BLaER1 (cell line): ENCODE measurements at regions not wholly inside any gene's neighbourhood (a gene's known extent, or its start where the extent isn't known, plus 50 kb on each side); places are given as distances from the start of the nearest gene placed in this dataset.

Experiments
- H3K27ac ChIP-seq: shearing (Covaris generic); formaldehyde crosslinking; 2 replicates; pipeline ENCODE4 v1.8.1; 2022
- H3K27me3 ChIP-seq: shearing (Covaris generic); formaldehyde crosslinking; 2 replicates; pipeline ENCODE4 v1.8.1; 2022
- H3K36me3 ChIP-seq: shearing (Covaris generic); formaldehyde crosslinking; 2 replicates; pipeline ENCODE4 v1.8.1; 2022
- H3K4me1 ChIP-seq: shearing (Covaris generic); formaldehyde crosslinking; 2 replicates; pipeline ENCODE4 v1.8.1; 2022
- H3K4me2 ChIP-seq: shearing (Covaris generic); formaldehyde crosslinking; 2 replicates; pipeline ENCODE4 v1.8.1; 2022
- H3K4me3 ChIP-seq: shearing (Covaris generic); formaldehyde crosslinking; 2 replicates; pipeline ENCODE4 v1.8.1; 2022
- H3K9ac ChIP-seq: shearing (Covaris generic); formaldehyde crosslinking; 2 replicates; pipeline ENCODE4 v1.8.1; 2022
- H3K9me3 ChIP-seq: shearing (Covaris generic); formaldehyde crosslinking; 2 replicates; pipeline ENCODE4 v1.8.1; 2022
- H4K20me1 ChIP-seq: shearing (Covaris generic); formaldehyde crosslinking; 2 replicates; pipeline ENCODE4 v1.8.1; 2022
- Cebpa-rat ChIP-seq: shearing (Covaris generic); IDR thresholded peaks from 2 replicates; pipeline ENCODE4 v1.8.1; 2022

- H3K4me2 ChIP-seq = no peak overlapping the region
- H3K27me3 ChIP-seq = no peaks in the 10 kb centered on the region
- no peak overlapping the region for H3K4me3 ChIP-seq
Measured at GRCh38 chr9:108162664-108163063, 673.1 kb upstream of the KLF4 start.

GRCh38 chr9:108161503-108161902, 671.9 kb upstream of the KLF4 start:
- H3K27me3 ChIP-seq = no peaks in the 10 kb centered on the region
- no peak overlapping the region for H3K4me3 ChIP-seq
- H3K4me1 ChIP-seq = peaks cover 9% of the 10 kb centered on the region; the same call in 1 of the 2 replicates
- no peak overlapping the region for H3K9ac ChIP-seq
- H3K4me2 ChIP-seq = no peak overlapping the region
- H3K9me3 ChIP-seq = no peaks in the 10 kb centered on the region
- TF ChIP-seq Cebpa-rat = no peak
- no peak overlapping the region for H3K27ac ChIP-seq
- no peaks in the 10 kb centered on the region for H3K36me3 ChIP-seq
- H4K20me1 ChIP-seq = no peaks in the 10 kb centered on the region

More at GRCh38 chr9:108162664-108163063, 673.1 kb upstream of the KLF4 start:
- Histone ChIP-seq H3K9ac (no peak overlapping the region), H3K4me1 (peaks cover 7% of the 10 kb centered on the region; the same call in 1 of the 2 replicates), H4K20me1 (no peaks in the 10 kb centered on the region), H3K27ac (no peak overlapping the region), H3K36me3 (no peaks in the 10 kb centered on the region), H3K9me3 (no peaks in the 10 kb centered on the region)
- no peak for TF ChIP-seq Cebpa-rat

- no peaks in the 10 kb centered on the region for H4K20me1 ChIP-seq
- no peak overlapping the region for H3K27ac ChIP-seq
- no peaks in the 10 kb centered on the region for H3K9me3 ChIP-seq
- no peaks in the 10 kb centered on the region for H3K36me3 ChIP-seq
- no peak overlapping the region for H3K9ac ChIP-seq
- H3K4me3 ChIP-seq = no peak overlapping the region
- no peak overlapping the region for H3K4me2 ChIP-seq
- TF ChIP-seq Cebpa-rat = no peak
- H3K4me1 ChIP-seq = peaks cover 11% of the 10 kb centered on the region; the same call in 1 of the 2 replicates
- no peaks in the 10 kb centered on the region for H3K27me3 ChIP-seq
Measured at GRCh38 chr9:108160706-108161355, 671.3 kb upstream of the KLF4 start.

- H3K4me1 ChIP-seq = peaks cover 11% of the 10 kb centered on the region; the same call in 1 of the 2 replicates
- H3K36me3 ChIP-seq = no peaks in the 10 kb centered on the region
- H3K4me3 ChIP-seq = no peak overlapping the region
- no peak overlapping the region for H3K27ac ChIP-seq
- H3K4me2 ChIP-seq = no peak overlapping the region
- no peaks in the 10 kb centered on the region for H3K9me3 ChIP-seq
- H3K27me3 ChIP-seq = no peaks in the 10 kb centered on the region
- H4K20me1 ChIP-seq = no peaks in the 10 kb centered on the region
- no peak overlapping the region for H3K9ac ChIP-seq
- no peak for TF ChIP-seq Cebpa-rat
Measured at GRCh38 chr9:108160039-108160438, 670.5 kb upstream of the KLF4 start.

- H3K27me3 ChIP-seq = no peaks in the 10 kb centered on the region
- no peaks in the 10 kb centered on the region for H3K9me3 ChIP-seq
- H3K4me3 ChIP-seq = no peak overlapping the region
- H3K36me3 ChIP-seq = no peaks in the 10 kb centered on the region
- H3K4me2 ChIP-seq = 0 out of 2 replicates have a peak overlapping the region, but pooled peaks have one; percentile 1
- H4K20me1 ChIP-seq = no peaks in the 10 kb centered on the region
- H3K9ac ChIP-seq = no peak overlapping the region
- TF ChIP-seq Cebpa-rat = no peak
- H3K4me1 ChIP-seq = peaks cover 11% of the 10 kb centered on the region; the same call in 1 of the 2 replicates
- H3K27ac ChIP-seq = no peak overlapping the region
Measured at GRCh38 chr9:108158236-108158995, 668.8 kb upstream of the KLF4 start.

GRCh38 chr9:108156270-108156998, 666.9 kb upstream of the KLF4 start:
- TF ChIP-seq Cebpa-rat = no peak
- Histone ChIP-seq H3K27ac (no peak overlapping the region), H3K27me3 (no peaks in the 10 kb centered on the region), H3K4me3 (no peak overlapping the region), H3K9ac (no peak overlapping the region), H3K9me3 (no peaks in the 10 kb centered on the region), H3K4me2 (no peak overlapping the region), H3K4me1 (peaks cover 11% of the 10 kb centered on the region; the same call in 1 of the 2 replicates), H4K20me1 (no peaks in the 10 kb centered on the region), H3K36me3 (no peaks in the 10 kb centered on the region)

GRCh38 chr9:108153416-108153815, 663.8 kb upstream of the KLF4 start:
- H4K20me1 ChIP-seq = no peaks in the 10 kb centered on the region
- H3K36me3 ChIP-seq = no peaks in the 10 kb centered on the region

GRCh38 chr9:108150736-108151586, 661.4 kb upstream of the KLF4 start:
- Histone ChIP-seq H3K4me1 (peaks cover 22% of the 10 kb centered on the region), H3K4me3 (no peak overlapping the region), H3K36me3 (no peaks in the 10 kb centered on the region), H3K27me3 (no peaks in the 10 kb centered on the region), H3K4me2 (peak overlapping the region; percentile 4; the same call in 1 of the 2 replicates), H3K27ac (no peak overlapping the region), H4K20me1 (no peaks in the 10 kb centered on the region), H3K9me3 (peaks cover 4% of the 10 kb centered on the region; the same call in 1 of the 2 replicates), H3K9ac (no peak overlapping the region)
- no peak for TF ChIP-seq Cebpa-rat

More at GRCh38 chr9:108153416-108153815, 663.8 kb upstream of the KLF4 start:
- H3K27me3 ChIP-seq = no peaks in the 10 kb centered on the region
- TF ChIP-seq Cebpa-rat = no peak
- no peak overlapping the region for H3K27ac ChIP-seq
- H3K4me1 ChIP-seq = peaks cover 28% of the 10 kb centered on the region
- H3K4me2 ChIP-seq = no peak overlapping the region
- H3K9ac ChIP-seq = no peak overlapping the region
- H3K4me3 ChIP-seq = no peak overlapping the region
- no peaks in the 10 kb centered on the region for H3K9me3 ChIP-seq

- Histone ChIP-seq H3K36me3 (no peaks in the 10 kb centered on the region), H3K4me3 (no peak overlapping the region), H3K9me3 (peaks cover 4% of the 10 kb centered on the region; the same call in 1 of the 2 replicates), H3K4me1 (peaks cover 22% of the 10 kb centered on the region), H3K27ac (no peak overlapping the region), H3K27me3 (no peaks in the 10 kb centered on the region), H4K20me1 (no peaks in the 10 kb centered on the region), H3K9ac (no peak overlapping the region), H3K4me2 (peak overlapping the region; percentile 18)
- no peak for TF ChIP-seq Cebpa-rat
Measured at GRCh38 chr9:108149326-108149725, 659.8 kb upstream of the KLF4 start.
